Ovary (tissue), 7 donors: ENCODE measurements at regions not wholly inside any gene's neighbourhood (a gene's known extent, or its start where the extent isn't known, plus 50 kb on each side); places are given as distances from the start of the nearest gene placed in this dataset.

ENCODE experiments used
- DNase-seq, 5 donors: peaks; one replicate each; pipeline ENCODE4 v3.0.0-alpha.2; 2019 to 2020
- H3K27ac ChIP-seq, 2 donors: fragments of 200-600 bp; one replicate each; pipeline versions ENCODE4 v1.5.1 to v1.8.0; 2019 to 2022
- H3K27me3 ChIP-seq: fragments of 200-600 bp; one replicate; pipeline ENCODE4 v1.8.0; 2022
- H3K36me3 ChIP-seq: fragments of 200-600 bp; sonication (generic); one replicate; pipeline ENCODE4 v1.5.1; 2019
- H3K4me1 ChIP-seq: one replicate; pipeline ENCODE4 v1.8.1; 2013; ENCODE audit warnings: mild to moderate bottlenecking, moderate library complexity; ENCODE audit not compliant: insufficient read depth
- H3K4me3 ChIP-seq: fragments of 200-600 bp; sonication (generic); one replicate; pipeline ENCODE4 v1.5.1; 2017
- H3K9me3 ChIP-seq, 2 donors: fragments of 200-600 bp in 1 of 2; sonication (generic) in 1 of 2; one replicate each; pipeline versions ENCODE4 v1.5.1 to v1.8.1; 2013 to 2019; ENCODE audit warnings: mild to moderate bottlenecking in 1 of 2, moderate library complexity in 1 of 2
- EP300 ChIP-seq: sonication (generic); formaldehyde crosslinking; IDR thresholded peaks from one replicate; pipeline ENCODE4 v1.6.1; 2017; ENCODE audit warnings: antibody characterized with exemption
- POLR2A ChIP-seq: fragments of 450-650 bp; IDR thresholded peaks from one replicate; pipeline ENCODE4 v1.6.1; 2017; ENCODE audit warnings: antibody characterized with exemption, mild to moderate bottlenecking, moderate library complexity
- WGBS, 3 donors: extraction: QIAGEN DNeasy Blood & Tissue Kit in 1 of 3; methylation state at CpG; one replicate each; pipeline versions ENCODE4 v1.1.5 to v1.1.7; 2013 to 2017; 5-methylcytosine and 5-hydroxymethylcytosine counted together
- intact Hi-C, 4 donors: fragments of 100-400 bp; cut with DNase I; formaldehyde crosslinking; loops; one replicate each; pipeline versions ENCODE4 v1.11.0 to v1.15.1; 2022 to 2023
- TF ChIP-seq, protein P1 (sequence below), 3 donors: fragments of 450-650 bp in 2 of 3; fragments of 200-600 bp in 1 of 3; IDR thresholded peaks; one replicate each; pipeline versions ENCODE4 v1.5.1 to v1.8.0; 2016 to 2022; ENCODE audit warnings: antibody characterized with exemption in 3 of 3, mild to moderate bottlenecking in 1 of 3
- donor health status: DM: no; HTN: no; CAD: no; lungs with moderate emphysema.
- donor health status: DM: no; HTN: no; CAD: no.
- donor health status: Bipolar disorder and iron deficiency.
- donor health status: DM: no; HTN: no; CAD: no.
- donor health status: DM: yes; HTN: yes; CAD: no.

DNA sequence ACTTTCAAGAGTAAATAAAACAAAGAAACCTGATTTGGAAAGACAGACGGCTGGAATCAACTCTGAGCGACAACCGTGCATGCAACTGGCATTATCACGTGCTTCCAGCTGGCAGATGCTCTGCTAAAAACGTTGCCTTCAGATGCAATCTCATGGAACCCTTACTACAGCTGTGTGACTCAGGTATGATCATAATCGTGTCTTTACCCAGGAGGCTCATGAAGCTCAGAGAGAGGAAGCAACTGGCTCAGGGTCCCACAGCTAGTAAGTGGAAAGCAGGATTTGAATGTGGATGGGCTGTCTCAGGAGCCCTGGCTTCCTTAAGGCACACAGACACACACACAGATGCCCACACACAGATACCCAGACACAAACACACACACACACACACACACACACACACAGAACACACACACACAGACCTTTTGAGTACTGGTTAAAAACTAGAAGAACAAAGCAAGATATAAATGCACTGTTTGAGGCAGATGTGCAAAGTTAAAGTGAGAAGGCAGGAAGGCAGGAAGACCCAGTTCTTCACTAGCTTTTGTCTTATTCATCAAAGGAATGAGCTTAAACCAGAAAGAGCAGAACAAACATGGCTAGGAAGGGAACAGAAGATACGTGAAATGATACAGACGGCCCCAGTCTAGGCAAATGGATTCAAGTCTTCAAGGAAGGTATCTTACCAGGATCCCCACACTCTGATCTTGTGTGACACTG, 275.2 kb downstream of the MAF start:
- DNase-seq, result no peak
- 79 to 87% (median 86%) methylated on average over 8 of the region's 8 CpGs for WGBS, 3 donors
- Histone ChIP-seq H3K36me3 (no peaks in the 10 kb centered on the region), H3K27ac (no peak overlapping the region), H3K9me3 (no peaks in the 10 kb centered on the region), H3K4me1 (peaks cover 8% of the 10 kb centered on the region), H3K4me3 (no peak overlapping the region), H3K27me3 (no peaks in the 10 kb centered on the region)
- intact Hi-C loops, result no loop called here
- no peak for TF ChIP-seq EP300
- TF ChIP-seq POLR2A, result no peak
- TF ChIP-seq, protein P1, sequence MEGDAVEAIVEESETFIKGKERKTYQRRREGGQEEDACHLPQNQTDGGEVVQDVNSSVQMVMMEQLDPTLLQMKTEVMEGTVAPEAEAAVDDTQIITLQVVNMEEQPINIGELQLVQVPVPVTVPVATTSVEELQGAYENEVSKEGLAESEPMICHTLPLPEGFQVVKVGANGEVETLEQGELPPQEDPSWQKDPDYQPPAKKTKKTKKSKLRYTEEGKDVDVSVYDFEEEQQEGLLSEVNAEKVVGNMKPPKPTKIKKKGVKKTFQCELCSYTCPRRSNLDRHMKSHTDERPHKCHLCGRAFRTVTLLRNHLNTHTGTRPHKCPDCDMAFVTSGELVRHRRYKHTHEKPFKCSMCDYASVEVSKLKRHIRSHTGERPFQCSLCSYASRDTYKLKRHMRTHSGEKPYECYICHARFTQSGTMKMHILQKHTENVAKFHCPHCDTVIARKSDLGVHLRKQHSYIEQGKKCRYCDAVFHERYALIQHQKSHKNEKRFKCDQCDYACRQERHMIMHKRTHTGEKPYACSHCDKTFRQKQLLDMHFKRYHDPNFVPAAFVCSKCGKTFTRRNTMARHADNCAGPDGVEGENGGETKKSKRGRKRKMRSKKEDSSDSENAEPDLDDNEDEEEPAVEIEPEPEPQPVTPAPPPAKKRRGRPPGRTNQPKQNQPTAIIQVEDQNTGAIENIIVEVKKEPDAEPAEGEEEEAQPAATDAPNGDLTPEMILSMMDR (IDR thresholded peaks at IDR 0.05), result no peak

GRCh38 chr16:79320956-79321355, 279.6 kb downstream of the MAF start:
- H3K4me1 ChIP-seq, result peaks cover 6% of the 10 kb centered on the region
- WGBS, 3 donors, result 90 to 98% (median 96%) methylated on average over 6 of the region's 6 CpGs
- intact Hi-C loops, result loop anchor here in 1 of 4 donors (5.0 kb wide), 1 partner anchor 306 kb away; no protein-coding TSS in a partner anchor
- no peaks in the 10 kb centered on the region for H3K9me3 ChIP-seq
- H3K4me3 ChIP-seq, result no peak overlapping the region
- no peaks in the 10 kb centered on the region for H3K36me3 ChIP-seq
- TF ChIP-seq EP300, result no peak
- TF ChIP-seq, protein P1 (IDR thresholded peaks at IDR 0.05), result no peak
- no peak for TF ChIP-seq POLR2A
- DNase-seq, result no peak
- H3K27me3 ChIP-seq, result no peaks in the 10 kb centered on the region
- no peak overlapping the region for H3K27ac ChIP-seq

DNA sequence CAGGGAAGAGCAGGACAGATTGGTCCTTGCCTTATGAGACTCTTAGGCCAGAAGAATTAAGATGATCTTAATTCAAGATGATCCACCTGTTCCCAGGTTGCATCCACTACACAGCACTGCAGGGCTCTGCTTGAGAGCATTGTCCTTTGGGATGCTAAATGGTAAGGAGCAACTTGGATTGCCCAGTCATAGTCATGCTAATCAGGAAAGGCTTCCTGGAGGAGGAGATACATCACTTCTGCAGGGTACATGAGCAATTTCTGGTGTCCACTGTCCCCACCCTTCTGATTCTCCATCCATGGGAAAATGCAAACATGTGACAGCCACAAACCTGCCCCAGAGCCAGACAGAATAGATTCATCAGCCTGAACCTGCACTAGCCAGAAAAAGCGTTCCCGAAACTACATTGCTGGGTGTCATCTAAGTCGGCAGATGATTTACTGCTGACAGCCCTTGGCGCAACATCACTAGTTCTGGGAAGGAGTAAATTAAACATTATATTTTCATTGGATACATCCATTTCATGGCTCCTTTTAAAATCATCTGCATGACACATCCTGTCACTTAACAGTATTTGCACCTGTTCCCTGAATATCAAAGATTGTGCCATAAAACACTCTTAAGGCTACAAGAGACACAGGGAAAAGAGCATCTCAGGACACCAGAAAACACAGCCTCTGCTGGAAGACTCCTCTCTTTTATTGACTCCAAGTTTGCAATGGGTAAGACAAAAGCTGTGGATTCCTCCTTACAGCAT, 282.2 kb downstream of the MAF start:
- DNase-seq, result no peak
- WGBS, 3 donors, result 52 to 76% (median 70%) methylated on average over 4 of the region's 4 CpGs
- intact Hi-C loops, result no loop called here
- no peaks in the 10 kb centered on the region for H3K9me3 ChIP-seq
- H3K27me3 ChIP-seq, result no peaks in the 10 kb centered on the region
- no peak overlapping the region for H3K27ac ChIP-seq
- TF ChIP-seq EP300 (no peak), POLR2A (no peak)
- TF ChIP-seq, protein P1 (IDR thresholded peaks at IDR 0.05), result no peak
- no peaks in the 10 kb centered on the region for H3K36me3 ChIP-seq
- peaks cover 6% of the 10 kb centered on the region for H3K4me1 ChIP-seq
- no peak overlapping the region for H3K4me3 ChIP-seq

DNA sequence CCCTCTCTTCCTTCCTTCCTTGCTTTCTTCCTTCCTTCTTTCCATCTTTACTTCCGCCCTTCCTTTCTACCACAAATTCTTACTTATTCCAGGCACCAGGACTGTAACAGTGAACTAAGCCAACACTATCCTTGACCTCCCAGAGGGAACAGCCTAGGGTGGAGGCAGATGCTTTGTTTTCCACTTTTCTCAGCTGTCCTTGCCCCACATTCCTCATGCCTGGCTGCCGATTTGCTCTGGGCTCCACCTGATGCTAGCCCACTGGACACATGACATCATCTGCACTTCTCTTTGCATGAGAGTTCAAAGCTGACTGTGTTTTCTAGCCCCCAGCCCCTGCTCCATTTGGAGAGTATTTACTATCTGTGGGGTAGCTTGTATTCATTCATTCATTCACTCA, 283.0 kb downstream of the MAF start:
- no peak for TF ChIP-seq POLR2A
- no peak for TF ChIP-seq EP300
- TF ChIP-seq, protein P1 (IDR thresholded peaks at IDR 0.05), result no peak
- intact Hi-C loops, result no loop called here
- H3K9me3 ChIP-seq, result no peaks in the 10 kb centered on the region
- H3K27me3 ChIP-seq, result no peaks in the 10 kb centered on the region
- H3K4me1 ChIP-seq, result peaks cover 6% of the 10 kb centered on the region
- no peak overlapping the region for H3K4me3 ChIP-seq
- no peak overlapping the region for H3K27ac ChIP-seq
- DNase-seq, result peak in 3 of 5 donors; percentile 19 to 53 (median 27)
- WGBS, 3 donors, result 16 to 42% (median 21%) methylated on average over 2 of the region's 2 CpGs
- no peaks in the 10 kb centered on the region for H3K36me3 ChIP-seq
